ENCODE measurements at regions not wholly inside any gene's neighbourhood (a gene's known extent, or its start where the extent isn't known, plus 50 kb on each side); places are given as distances from the start of the nearest gene placed in this dataset.

DNA sequence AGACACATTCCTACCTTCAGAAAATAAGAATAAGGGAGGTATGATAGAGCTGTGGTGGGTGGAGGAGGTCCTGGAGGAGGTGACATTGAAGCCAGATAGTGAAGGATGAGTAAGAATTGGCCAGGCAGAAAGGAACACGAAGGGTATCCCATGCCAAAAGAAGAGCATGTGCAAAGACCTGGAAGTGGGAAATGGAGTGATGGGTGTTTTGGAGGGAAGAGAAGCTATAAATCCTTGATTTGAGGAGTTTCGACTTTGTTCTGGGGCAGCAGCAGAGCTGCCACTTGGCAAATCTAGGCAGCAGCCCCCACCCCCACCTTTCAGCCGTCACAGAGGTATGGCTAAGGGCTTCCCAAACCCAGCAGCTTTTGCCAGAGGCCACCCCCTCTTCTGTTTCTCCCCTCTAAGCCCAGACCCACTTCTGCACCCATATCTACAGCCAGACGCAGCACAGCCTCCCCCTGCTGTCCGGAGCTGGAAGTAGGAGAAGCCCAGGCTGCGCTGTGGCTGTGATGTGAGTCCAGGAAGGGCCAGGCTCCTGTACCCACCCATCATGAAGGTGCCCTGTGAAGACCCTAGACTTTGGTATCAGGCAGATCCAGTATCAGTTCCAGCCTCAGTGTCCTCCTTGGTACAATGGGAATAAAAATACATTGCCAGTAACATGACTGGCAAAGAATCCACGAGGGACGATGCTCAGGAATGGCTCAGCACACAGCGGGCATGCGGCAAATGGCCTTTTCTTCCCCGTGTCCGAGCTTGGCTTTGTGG, 188.7 kb upstream of the LINGO1 start:
- peak; percentile 28 for DNase-seq (ENCODE audit: low read depth)

DNA sequence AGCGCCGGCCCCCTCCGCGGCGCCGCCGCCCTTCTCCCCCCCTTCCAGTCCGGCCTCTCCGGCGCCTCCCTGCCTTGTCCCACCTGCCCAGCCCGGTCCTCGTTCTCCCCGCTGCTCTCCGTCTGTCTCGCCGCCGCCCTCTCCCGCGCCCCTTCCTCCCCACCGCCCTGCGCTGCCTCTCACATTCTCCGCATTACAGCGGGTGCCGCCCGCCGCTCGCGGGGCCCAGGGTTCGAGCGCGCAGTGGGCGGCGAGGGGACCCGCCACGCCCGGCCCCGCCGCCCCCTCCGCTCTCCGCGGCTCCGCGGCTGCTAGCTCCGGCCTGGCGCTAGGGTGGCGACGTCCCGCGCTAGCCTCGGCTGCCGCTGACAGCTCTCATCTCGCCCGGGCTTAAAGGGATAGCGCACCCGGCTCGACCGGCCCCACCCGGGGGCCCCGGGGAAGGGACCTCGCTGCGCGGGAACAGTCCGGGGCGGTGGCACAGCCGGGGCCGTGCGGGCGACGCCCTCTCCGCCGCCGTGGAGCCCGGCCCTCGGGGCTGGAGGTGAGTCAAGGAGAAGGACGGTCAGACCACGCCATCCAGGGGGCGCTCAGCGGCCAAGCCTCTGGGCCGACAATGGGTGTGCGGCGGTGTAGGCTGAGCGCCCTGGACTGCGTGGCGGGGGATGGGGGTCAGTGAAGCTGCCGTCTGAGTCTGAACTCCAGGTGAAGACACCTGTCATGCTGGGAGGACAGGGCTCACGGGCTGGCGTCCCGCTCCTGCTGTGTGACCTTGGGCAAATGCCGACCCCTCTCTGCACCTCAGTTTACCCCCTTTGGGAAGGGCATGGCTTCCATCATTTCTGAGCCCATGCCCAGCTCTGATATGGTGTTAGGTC, 187.4 kb upstream of the LINGO1 start:
- no peak for DNase-seq (ENCODE audit: low read depth)

DNA sequence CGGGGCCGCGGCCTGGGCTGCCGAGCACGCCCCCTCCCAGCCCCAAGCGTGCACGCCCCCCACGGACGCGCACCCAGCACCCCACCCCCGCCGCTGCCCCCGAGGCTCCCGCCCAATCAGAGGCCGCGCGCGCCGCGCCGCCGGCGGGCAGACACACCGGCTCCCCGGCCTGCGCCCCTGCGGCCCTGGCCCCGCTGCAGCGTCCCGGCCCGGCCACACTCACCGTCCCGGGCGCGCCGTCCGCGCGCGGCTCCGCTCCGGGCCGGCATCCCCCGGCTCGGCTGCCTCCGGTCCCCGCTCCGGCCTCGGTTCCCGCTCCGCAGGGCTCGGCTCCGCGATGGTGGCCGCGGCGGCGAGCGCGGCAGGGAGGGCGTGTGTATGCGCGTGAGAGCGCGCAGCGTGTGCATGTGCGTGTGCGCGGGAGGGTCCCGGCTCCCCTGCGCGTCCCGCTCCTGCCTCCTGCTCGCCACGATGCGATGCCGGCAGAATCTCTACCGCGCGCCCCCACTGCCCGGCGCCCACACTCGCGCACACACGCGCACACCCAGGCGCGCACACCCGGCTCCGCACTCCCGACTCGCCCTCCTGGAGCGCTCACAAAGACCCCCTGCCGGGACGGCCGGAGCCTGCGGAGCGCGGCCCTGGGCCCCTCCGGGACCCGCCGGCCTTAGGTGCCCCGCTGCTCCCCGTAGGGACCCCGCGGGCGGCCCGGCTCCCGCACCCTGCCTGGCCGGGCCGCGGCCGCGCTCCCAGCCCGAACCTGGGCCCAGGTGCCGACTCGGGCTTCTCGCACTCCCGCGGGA, 186.5 kb upstream of the LINGO1 start:
- no peak for DNase-seq (ENCODE audit: low read depth)

DNA sequence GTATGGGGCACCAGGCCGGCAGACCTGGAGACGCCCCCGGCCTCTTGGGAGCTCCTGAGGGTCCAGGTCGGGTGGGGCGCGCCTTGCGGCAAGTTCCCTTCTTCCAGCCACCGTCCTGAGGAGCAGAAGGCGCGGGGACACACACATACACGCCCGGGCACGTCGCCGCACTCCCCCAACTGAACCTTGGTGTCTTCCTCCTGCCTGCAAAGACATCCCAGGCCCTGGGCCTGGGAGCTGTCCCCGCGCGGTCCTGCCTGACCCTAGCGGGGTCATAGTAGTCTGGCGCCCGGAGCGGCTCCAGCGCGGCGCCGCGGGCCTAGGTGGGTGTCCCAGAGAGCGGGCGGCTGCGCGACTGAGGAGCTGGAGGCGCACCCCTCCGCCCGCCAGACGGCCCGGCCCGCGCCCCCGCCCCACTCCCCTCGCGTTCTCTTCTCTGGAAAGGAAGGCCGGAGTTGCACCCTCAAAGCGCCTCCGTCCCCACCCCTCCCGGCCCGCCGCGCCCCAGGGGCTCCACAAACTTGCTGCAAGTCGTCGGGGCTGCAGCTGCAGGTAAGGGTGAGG, 185.9 kb upstream of the LINGO1 start:
- no peak for DNase-seq (ENCODE audit: low read depth)

DNA sequence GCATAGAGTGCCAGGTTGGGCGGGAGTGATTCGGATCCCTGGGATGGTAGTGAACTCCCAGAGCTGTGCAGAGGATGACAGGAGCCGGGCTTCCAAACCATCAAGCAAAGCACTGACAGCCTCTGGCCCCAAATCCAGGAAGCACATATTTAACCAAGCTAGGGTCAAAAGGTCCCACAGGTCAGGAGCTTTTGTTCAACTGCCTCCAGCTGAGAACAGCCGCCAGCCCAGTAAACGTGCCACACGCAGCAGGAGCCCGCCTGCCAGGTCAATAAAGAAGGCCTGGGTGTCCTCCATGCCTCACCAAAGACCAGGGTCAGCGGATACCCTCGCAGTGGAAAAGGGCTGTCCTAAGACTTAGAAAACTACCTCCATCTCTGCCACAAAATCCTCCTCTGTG, 184.7 kb upstream of the LINGO1 start:
- DNase-seq (ENCODE audit: low read depth), result no peak

DNA sequence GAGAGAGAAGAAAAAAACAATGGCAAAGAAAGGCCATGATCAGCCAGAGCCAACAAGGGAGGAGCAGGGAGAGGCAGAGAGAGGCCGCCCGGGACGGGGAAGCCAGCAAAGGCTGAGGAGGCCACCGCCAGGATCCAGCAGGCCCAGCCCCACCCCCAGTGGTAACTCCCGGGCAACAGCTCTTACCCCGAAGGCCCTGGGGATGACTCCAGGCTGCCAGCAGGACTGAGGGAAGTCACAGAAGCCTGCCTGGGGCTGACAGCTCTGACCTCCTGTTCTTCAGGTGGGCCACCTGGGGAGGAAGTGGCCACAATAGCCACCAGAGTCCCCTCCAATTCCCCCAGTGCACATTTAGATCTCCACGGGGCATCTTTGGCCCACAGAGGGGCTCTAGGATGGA, 184.3 kb upstream of the LINGO1 start:
- DNase-seq (ENCODE audit: low read depth), result no peak

DNA sequence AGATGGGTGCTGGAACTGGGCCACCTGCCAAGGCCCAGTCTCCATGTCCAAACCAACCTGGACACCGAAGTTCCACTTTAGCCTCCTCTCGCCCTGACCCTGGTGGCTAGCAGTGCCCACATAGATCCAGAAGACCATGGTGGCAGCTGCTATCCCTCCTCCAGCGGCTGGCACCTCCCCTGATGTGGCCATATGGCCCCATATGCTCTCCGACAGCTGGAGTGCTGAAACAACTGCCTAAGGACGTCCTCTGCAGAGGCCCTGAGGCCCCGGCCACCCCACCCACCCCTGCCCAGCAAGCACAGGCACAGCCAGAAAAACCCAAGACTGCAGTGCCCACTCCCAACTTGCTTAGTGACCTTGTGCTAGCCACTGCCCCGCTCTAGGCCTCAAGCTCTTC, 182.3 kb upstream of the LINGO1 start:
- DNase-seq (ENCODE audit: low read depth), result no peak

DNA sequence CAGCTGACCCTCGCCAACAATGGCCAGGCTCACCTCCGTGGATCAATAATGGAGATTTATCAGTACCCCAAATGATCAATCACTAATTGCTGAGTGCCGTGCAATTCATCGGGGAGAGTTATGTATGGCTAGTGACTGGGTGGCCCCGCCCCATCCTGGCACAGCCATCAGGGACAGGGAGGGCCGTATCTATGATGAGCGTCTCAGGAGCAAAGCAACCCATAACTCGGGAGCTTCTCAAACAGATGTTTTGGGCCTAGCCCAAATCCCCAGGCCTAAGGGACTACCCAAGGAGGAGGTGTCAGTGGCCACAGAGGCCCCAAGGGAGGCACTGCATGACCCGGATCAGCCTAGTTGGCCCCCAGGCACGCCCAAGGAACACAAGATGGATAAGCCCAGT, 180.0 kb upstream of the LINGO1 start:
- DNase-seq (ENCODE audit: low read depth), result no peak

DNA sequence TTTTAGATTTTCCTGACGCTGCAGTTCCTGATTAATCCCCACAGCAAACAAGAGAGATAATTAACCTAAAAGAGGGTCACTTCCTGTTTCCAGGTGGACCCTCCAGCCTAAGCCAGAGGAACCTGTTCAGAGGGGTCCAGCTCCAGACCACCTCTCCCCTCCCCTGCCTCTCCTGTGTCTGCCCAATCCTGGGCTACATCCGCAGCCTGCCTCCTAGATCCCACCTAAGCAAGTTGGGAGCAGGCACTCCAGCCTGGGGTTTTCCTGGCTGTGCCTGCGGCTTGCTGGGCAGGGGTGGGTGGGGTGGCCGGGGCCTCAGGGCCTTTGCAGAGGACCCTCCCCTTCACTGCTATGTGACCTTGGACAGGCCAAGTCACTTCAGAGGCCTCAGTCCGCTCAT, 178.6 kb upstream of the LINGO1 start:
- DNase-seq (ENCODE audit: low read depth), result no peak

DNA sequence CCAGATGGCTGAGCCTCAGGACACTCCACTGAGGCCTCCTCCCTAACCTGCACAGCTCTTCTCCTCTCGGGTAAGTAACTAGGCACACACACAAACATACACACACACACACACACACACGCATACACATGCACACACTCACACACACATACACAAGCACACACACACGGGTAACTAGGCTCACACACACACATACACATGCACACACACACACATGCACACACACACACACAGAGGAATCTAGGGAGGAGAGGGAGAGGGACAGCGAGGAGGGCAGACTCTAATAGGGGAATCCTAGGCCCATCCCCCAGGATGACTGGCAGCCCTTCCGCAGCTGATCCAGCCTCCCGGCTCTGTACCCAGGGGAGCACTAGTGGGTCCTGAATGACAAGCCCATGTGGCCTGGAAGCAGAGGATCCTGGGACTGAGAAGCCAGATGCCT, 177.4 kb upstream of the LINGO1 start:
- DNase-seq (ENCODE audit: low read depth), result peak; percentile 4

DNA sequence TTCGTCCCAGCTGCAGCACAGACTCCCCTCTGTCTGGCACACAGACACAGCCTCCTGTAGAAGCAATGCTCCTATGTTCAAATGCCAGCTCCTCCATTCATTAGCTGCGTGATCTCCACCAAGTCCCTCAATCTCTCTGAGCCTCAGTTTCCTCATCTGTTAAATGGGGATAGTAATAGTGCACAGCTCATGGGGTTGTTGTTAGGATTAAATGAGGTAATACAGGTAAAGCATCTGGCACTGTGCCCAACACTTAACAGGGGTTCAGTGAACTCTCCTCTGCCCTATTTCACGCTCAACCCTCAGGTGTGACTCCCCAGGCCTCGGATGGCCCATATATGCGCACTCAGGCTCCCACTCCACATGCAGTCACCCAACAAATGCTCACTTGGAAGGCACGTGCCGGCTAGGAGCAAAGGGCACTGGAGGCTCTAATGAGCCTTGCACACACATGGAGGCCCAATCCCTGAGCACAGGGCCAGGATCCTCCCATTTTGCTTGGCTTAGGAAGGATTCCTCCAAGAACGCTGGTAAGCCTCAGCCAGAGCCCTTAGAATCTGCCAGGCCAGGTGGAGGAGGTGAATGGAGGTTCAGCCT, 176.0 kb upstream of the LINGO1 start:
- no peak for DNase-seq (ENCODE audit: low read depth)

DNA sequence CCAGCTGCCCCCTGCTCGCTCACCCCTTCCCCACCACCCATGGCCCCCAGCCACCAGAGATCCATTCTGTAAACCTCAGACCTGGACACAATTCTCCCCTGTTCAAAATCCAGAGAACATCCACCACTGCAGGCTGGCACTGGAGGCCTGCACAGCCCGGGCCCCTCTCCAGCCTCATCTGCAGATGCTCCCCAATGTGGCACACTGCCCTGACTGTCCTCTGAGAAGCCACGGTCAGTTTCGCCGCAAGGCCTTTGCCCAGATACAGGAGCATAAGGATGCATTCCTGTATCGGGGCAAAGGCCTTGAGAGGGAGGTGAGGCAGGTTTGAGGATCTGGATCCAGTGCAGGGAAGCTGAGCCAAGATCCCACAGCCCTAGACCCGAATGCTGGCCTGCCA, 175.4 kb upstream of the LINGO1 start:
- no peak for DNase-seq (ENCODE audit: low read depth)

DNA sequence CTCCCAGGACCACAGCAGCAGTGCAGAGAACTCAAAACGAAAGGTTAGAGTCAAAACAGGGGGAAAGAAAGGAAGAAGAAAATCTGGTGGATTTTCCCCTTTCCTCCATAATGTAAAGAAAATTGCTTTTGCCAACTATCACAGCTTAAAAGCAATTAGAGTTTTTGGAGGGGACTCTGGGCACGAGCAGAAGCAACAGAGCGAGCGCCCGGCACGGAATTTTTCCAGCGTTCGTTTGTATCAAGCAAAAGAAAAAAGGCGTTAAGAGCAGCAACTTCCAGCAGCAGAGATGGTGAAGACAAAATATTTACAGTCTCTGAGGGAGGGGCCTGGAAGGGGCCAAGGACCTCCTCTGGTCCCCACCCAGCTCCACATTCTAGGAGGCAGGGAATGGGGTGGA, 174.9 kb upstream of the LINGO1 start:
- DNase-seq (ENCODE audit: low read depth), result no peak

DNA sequence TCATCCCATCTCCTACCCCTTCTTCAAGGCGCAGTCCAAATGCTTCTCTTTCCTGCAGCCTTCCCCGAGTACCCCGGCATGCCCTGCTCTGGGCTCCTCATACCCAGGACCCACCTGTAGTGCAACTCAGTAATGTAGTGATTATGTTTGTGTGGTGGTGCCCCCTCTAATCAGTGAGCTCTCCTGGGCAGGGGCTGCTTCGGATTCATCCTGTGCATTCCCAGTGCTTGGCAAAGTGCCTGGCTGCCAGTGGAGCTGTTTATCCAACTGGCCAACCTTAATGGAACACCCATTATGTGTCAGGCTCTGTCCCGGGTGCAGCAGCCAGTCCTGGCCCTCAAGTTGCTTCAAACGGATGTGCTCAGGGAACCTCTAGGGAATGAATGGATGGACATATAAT, 174.4 kb upstream of the LINGO1 start:
- no peak for DNase-seq (ENCODE audit: low read depth)

DNA sequence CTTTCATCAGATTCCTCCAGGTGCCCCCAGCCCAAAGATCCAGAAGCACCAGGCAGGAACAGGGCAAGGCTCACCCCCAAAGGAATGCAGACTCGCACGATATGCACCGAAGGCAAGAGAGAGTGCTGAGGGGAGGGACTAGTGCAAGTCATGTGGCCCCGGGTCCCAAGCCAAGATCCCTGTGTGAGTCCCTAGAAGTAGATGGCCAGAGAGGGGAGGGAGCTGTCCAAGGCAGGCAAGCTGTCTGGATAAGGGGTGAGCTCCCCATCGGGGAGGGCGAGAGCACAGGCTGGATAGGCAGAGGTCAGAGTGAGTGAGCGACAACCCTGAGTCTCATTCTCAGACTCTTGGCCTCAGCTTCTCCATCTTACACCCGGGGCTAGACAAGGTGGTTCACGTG, 171.5 kb upstream of the LINGO1 start:
- no peak for DNase-seq (ENCODE audit: low read depth)

DNA sequence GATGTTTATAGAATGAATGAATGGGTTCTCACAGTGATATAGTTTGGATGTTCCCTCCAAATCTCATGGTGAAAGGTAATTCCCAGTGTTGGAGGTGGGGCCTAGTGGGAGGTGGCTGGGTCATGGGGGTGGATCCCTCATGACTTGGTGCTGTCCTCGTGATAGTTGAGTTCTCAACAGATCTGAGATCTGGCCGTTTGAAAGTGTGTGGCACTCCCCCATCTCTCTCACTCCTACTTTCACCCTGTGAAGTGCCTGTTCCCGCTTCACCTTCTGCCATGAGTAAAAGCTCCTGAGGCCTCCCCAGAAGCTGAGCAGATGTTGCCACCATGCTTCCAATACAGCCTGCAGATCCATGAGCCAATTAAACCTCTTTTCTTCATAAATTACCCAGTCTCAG, 170.8 kb upstream of the LINGO1 start:
- DNase-seq (ENCODE audit: low read depth), result no peak

DNA sequence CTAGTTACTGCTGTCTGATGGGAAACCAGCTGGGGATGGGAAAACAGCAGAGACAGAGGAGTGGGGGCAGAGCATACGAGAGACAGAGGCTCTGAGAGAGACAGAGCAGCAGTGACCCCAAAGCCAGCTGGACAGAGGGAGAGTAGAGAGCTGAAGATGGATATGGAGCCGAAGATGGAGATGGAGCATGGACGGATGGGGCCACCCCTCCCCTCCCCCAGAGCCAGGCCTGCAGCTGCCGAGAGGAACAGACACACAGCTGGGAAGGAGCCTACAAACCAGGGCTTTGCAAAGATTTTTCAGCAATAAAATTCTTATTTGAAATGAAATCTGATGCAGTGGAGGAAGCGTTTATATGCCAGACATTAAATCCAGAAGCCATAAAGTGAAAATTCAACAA, 167.6 kb upstream of the LINGO1 start:
- DNase-seq (ENCODE audit: low read depth), result no peak

DNA sequence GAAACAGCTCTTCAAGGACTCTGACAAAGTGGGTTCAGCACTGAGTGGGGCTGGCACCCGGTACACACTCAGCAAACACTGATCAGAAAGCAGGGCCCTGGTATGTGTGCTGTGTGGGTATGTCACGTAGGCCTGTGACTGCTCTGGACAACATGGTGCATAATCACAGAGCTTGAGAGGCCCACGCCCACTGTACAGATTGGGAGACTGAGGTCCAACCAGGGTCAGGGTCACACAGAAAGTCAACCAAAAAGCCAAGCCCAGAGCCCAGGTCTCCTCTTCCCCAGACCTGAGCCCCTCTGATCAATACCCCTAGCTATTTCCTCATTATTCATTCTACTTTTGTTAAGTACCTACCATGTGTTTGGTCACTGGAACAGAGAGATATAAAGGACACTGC, 166.1 kb upstream of the LINGO1 start:
- DNase-seq (ENCODE audit: low read depth), result no peak

DNA sequence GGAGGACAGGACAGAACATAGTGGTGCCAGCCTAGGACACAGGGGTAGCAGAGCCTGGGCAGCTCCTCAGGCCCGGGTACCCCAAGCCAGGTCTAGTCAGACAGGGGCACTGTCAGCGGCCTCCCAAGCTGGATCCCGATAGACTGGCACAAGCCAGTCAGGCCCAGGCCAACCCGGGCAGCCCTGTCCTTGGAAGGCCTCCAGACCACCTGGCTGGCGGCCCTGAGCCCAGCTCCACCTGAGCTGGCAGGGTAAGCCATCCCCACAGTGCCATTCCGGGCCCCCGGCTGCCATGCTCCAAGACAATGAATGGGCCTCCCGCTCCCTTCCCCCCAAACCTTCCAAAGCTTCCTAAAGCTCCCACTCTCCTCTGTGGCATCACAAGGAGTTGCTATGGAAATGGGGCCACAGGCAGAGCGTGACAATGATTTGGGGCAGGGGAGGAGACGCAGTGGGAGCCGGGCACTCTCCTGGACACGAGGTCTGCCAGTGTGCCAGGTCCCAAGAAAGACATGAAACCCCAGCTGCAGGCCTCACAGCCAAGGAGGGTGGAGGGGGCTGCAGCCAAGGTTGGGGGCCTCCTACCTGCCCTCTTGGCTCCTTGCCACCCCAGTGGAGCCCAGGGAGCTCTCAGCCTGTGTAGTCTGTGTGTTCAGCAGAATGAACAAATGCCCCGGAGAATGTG, 165.6 kb upstream of the LINGO1 start:
- no peak for DNase-seq (ENCODE audit: low read depth)

DNA sequence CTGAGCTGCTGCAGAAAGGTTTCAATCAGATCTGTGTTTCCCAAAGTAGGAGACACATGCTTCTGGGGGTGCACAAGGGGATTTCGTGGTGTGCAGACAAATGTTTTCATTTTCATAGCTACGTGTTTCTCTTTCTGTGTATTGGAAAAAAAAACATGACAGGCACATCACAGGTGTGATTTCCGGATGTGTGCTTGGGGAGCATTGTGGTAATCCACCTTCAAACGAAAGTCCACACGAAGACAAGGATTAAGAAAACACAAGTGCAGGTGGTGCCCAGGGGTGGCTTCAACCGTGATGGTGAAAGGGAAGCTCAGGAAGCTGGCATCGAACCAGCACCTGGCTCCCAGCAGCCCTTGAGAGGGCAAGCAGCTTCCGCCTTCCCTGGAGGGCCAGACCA, 164.6 kb upstream of the LINGO1 start:
- DNase-seq (ENCODE audit: low read depth), result no peak

DNA sequence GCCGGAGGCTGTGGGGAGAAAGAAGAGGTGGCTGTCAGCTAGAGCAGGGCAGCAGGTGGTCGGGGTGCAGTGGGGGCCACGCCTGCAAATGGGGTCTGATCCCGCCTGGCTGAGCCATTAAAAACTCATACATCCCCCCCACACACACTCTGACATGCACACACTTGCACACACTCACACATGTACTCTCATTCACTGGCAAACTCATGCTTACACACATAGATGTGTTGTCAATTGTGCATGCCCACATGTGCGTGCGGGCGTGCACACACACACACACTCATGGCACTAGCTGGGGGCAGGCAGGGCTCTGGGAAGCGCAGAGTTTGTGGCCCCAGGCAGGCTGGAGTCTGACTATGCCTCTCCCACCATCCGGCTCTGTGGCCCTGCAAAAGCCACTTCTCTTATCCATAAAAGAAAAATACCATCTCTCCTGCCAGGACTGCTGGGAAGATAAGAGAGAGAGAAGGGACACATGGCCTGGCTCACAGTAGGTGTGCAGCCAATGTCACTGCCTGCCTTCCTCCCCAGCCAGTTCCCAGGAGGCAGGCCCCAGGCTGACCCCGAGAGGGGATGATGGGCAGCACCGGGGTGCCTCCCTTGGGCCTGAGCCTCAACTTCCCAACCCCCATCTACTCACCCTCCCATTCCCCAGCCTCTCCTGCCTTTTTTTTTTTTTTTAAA, 163.5 kb upstream of the LINGO1 start:
- DNase-seq (ENCODE audit: low read depth), result no peak

All from stromal cell of bone marrow (primary cell).